Pons (tissue), 1 donor: ENCODE measurements at regions not wholly inside any gene's neighbourhood (a gene's known extent, or its start where the extent isn't known, plus 50 kb on each side); places are given as distances from the start of the nearest gene placed in this dataset.
A peak's percentile ranks its signal among the peaks of the same experiment; 100 is the strongest.
"Not testable (repeated sequence)": the region's sequence is repeated elsewhere in the genome, so short reads cannot be mapped to it uniquely, and the experiment has no call there.

ENCODE experiments used
- DNase-seq: peaks from one replicate; pipeline ENCODE4 v3.0.0-alpha.2; 2016; ENCODE audit warnings: low spot score

GRCh38 chr6:22748681-22749080 lies 179.3 kb downstream of the HDGFL1 start:
- DNase-seq: no peak

GRCh38 chr6:22749696-22750095 lies 180.3 kb downstream of the HDGFL1 start:
- DNase-seq: no peak

- DNase-seq: no peak
Measured at GRCh38 chr6:22751223-22751622, 181.9 kb downstream of the HDGFL1 start.

GRCh38 chr6:22752522-22752921 lies 183.2 kb downstream of the HDGFL1 start:
- DNase-seq: no peak

- no peak for DNase-seq
Measured at GRCh38 chr6:22754061-22754460, 184.7 kb downstream of the HDGFL1 start.

GRCh38 chr6:22755605-22756004 lies 186.2 kb downstream of the HDGFL1 start:
- DNase-seq: no peak

- DNase-seq: no peak
Measured at GRCh38 chr6:22756365-22756764, 187.0 kb downstream of the HDGFL1 start.

GRCh38 chr6:22764496-22764895 lies 195.1 kb downstream of the HDGFL1 start:
- DNase-seq: no peak

GRCh38 chr6:22765015-22765414 lies 195.6 kb downstream of the HDGFL1 start:
- DNase-seq: no peak

- DNase-seq: no peak
Measured at GRCh38 chr6:22766979-22767378, 197.6 kb downstream of the HDGFL1 start.

- no peak for DNase-seq
Measured at GRCh38 chr6:22770054-22770453, 200.7 kb downstream of the HDGFL1 start.

- DNase-seq: no peak
Measured at GRCh38 chr6:22774129-22774528, 204.8 kb downstream of the HDGFL1 start.

- not testable (repeated sequence) for DNase-seq
Measured at GRCh38 chr6:22778438-22778837, 209.1 kb downstream of the HDGFL1 start.

- no peak for DNase-seq
Measured at GRCh38 chr6:22779062-22779461, 209.7 kb downstream of the HDGFL1 start.

- DNase-seq: no peak
Measured at GRCh38 chr6:22783931-22784330, 214.6 kb downstream of the HDGFL1 start.

GRCh38 chr6:22784601-22785410 lies 215.4 kb downstream of the HDGFL1 start:
- DNase-seq: peak; percentile 89

GRCh38 chr6:22788038-22788437 lies 218.7 kb downstream of the HDGFL1 start:
- DNase-seq: no peak

GRCh38 chr6:22789315-22789714 lies 219.9 kb downstream of the HDGFL1 start:
- no peak for DNase-seq

GRCh38 chr6:22794844-22795243 lies 225.5 kb downstream of the HDGFL1 start:
- no peak for DNase-seq

GRCh38 chr6:22800451-22800850 lies 231.1 kb downstream of the HDGFL1 start:
- DNase-seq: no peak

GRCh38 chr6:22801831-22802230 lies 232.5 kb downstream of the HDGFL1 start:
- no peak for DNase-seq

GRCh38 chr6:22804620-22805261 lies 235.4 kb downstream of the HDGFL1 start:
- no peak for DNase-seq

GRCh38 chr6:22807261-22807660 lies 237.9 kb downstream of the HDGFL1 start:
- no peak for DNase-seq

GRCh38 chr6:22807818-22808217 lies 238.5 kb downstream of the HDGFL1 start:
- no peak for DNase-seq
